Spleen (tissue), 7 donors: ENCODE measurements at regions not wholly inside any gene's neighbourhood (a gene's known extent, or its start where the extent isn't known, plus 50 kb on each side); places are given as distances from the start of the nearest gene placed in this dataset.

Experiments used
- POLR2A ChIP-seq, 3 donors: fragments of 450-650 bp; IDR thresholded peaks; one replicate each; pipeline ENCODE4 v1.5.1; 2017; ENCODE audit warnings: antibody characterized with exemption in 3 of 3, mild to moderate bottlenecking in 1 of 3
- TF ChIP-seq, protein P1 (sequence below), 11 experiments: fragments of 200-600 bp in 7 of 11; fragments of 450-650 bp in 4 of 11; sonication (generic) in 4 of 11; IDR thresholded peaks in 8 of 11; conservative IDR thresholded peaks in 3 of 11; 1 replicate in 7 of 11; 2 replicates in 4 of 11; pipeline versions ENCODE4 v1.4.0 to v1.8.0; 2016 to 2021; ENCODE audit warnings: antibody characterized with exemption in 11 of 11, inconsistent platforms in 4 of 11, mild to moderate bottlenecking in 1 of 11
- donor health status: DM: no; HTN: no; CAD: no; lungs with moderate emphysema.
- donor health status: DM: no; HTN: no; CAD: no.
- donor health status: DM: no; HTN: no; CAD: no.

DNA sequence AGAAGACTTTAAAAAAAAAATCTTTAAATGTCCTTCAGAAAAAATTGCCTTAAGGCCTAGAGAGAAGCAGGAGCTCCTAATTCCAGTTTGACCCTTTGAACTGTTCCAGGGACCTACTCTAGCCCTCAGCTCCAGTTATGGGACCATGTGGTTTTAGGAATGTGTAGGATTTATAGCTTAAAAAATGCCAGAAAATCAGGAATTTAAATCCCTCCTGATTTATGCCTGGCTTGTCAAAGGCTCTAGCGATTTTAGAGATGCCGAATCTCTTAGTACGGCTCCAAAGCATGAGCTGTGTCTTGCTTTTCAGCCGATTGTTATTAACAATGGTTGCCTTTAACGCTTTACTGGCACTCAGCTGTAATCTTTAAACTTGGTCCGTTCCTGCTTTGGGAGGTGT lies 130.6 kb upstream of the NPVF start:
- TF ChIP-seq, protein P1, sequence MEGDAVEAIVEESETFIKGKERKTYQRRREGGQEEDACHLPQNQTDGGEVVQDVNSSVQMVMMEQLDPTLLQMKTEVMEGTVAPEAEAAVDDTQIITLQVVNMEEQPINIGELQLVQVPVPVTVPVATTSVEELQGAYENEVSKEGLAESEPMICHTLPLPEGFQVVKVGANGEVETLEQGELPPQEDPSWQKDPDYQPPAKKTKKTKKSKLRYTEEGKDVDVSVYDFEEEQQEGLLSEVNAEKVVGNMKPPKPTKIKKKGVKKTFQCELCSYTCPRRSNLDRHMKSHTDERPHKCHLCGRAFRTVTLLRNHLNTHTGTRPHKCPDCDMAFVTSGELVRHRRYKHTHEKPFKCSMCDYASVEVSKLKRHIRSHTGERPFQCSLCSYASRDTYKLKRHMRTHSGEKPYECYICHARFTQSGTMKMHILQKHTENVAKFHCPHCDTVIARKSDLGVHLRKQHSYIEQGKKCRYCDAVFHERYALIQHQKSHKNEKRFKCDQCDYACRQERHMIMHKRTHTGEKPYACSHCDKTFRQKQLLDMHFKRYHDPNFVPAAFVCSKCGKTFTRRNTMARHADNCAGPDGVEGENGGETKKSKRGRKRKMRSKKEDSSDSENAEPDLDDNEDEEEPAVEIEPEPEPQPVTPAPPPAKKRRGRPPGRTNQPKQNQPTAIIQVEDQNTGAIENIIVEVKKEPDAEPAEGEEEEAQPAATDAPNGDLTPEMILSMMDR (IDR thresholded peaks at IDR 0.05 in 8 of 11, conservative IDR thresholded peaks at IDR 0.05 in 3 of 11), result no peak
- TF ChIP-seq POLR2A (IDR thresholded peaks at IDR 0.05), result no peak
